MCF 10A (cell line): ENCODE measurements at regions not wholly inside any gene's neighbourhood (a gene's known extent, or its start where the extent isn't known, plus 50 kb on each side); places are given as distances from the start of the nearest gene placed in this dataset.
A peak's percentile ranks its signal among the peaks of the same experiment; 100 is the strongest.

Source experiments
- BruUV-seq: library from RNA; stranded (reverse); fragments of 400-500 nt; replicated peaks from 2 replicates; lab custom pipeline; 2021; lab: Mats Ljungman, UMichigan
- CTCF ChIA-PET: fragments of 300-600 bp; sonication (Branson Sonifier 250); formaldehyde crosslinking; extraction: SDS; loops from one replicate; lab custom pipeline; 2021; ENCODE audit warnings: antibody characterized with exemption, inconsistent platforms; lab: Yijun Ruan, JAX
- POLR2A ChIA-PET: fragments of 300-600, 350-650 bp; sonication (Branson Sonifier 250); formaldehyde crosslinking; extraction: SDS; loops from one replicate; lab custom pipeline; 2020; ENCODE audit warnings: antibody characterized with exemption, inconsistent platforms; lab: Yijun Ruan, JAX
- DNase-seq: peaks from one replicate; pipeline ENCODE4 v3.0.0-alpha.2; 2018; ENCODE audit not compliant: unreplicated experiment
- H3K27ac Mint-ChIP-seq: one replicate; pipeline ENCODE4 v1.8.0; 2022; ENCODE audit warnings: mild to moderate bottlenecking, low read depth, mixed read lengths; ENCODE audit not compliant: unreplicated experiment
- H3K27me3 Mint-ChIP-seq: one replicate; pipeline ENCODE4 v1.8.0; 2022; ENCODE audit warnings: mixed read lengths; ENCODE audit not compliant: insufficient read depth, unreplicated experiment
- H3K36me3 Mint-ChIP-seq: one replicate; pipeline ENCODE4 v1.8.0; 2022; ENCODE audit warnings: mild to moderate bottlenecking, moderate library complexity, mixed read lengths; ENCODE audit not compliant: insufficient read depth, unreplicated experiment
- H3K4me1 Mint-ChIP-seq: one replicate; pipeline ENCODE4 v1.8.0; 2022; ENCODE audit warnings: mixed read lengths; ENCODE audit not compliant: insufficient read depth, unreplicated experiment
- H3K4me3 Mint-ChIP-seq: one replicate; pipeline ENCODE4 v1.8.0; 2022; ENCODE audit warnings: mild to moderate bottlenecking, moderate library complexity, mixed read lengths; ENCODE audit not compliant: unreplicated experiment
- H3K9me3 Mint-ChIP-seq: one replicate; pipeline ENCODE4 v1.8.0; 2022; ENCODE audit warnings: mixed read lengths; ENCODE audit not compliant: unreplicated experiment
- intact Hi-C: fragments of 100-400 bp; cut with micrococcal nuclease; formaldehyde crosslinking; loops from 2 replicates; pipeline ENCODE4 v1.14.1; 2022
- TF ChIP-seq, protein P1 (sequence below): fragments of 200-600 bp; IDR thresholded peaks from one replicate; pipeline ENCODE4 v1.8.0; 2022; ENCODE audit warnings: antibody characterized with exemption, mild to moderate bottlenecking; ENCODE audit not compliant: unreplicated experiment

DNA sequence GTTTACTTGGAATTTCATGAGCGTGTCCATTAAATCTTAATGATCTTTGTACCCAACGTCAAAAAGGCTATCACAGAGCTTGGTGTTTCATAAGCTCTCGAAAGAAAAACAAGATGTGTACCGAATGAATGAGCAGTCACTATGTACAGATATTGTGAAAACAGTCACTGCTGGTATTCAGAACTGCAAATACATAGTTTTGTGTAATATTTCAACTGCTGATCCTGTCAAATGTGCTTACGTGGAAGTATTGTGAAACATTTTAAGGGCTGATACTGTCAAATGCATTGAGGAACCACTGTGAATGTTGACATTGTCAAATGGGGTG, 184.2 kb upstream of the KLHL29 start:
- DNase-seq = peak; percentile 3
- no peaks in the 10 kb centered on the region for H3K4me1 Mint-ChIP-seq
- H3K4me3 Mint-ChIP-seq = no peak overlapping the region
- H3K27me3 Mint-ChIP-seq = peaks cover 74% of the 10 kb centered on the region
- intact Hi-C loops = no loop called here
- TF ChIP-seq, protein P1, sequence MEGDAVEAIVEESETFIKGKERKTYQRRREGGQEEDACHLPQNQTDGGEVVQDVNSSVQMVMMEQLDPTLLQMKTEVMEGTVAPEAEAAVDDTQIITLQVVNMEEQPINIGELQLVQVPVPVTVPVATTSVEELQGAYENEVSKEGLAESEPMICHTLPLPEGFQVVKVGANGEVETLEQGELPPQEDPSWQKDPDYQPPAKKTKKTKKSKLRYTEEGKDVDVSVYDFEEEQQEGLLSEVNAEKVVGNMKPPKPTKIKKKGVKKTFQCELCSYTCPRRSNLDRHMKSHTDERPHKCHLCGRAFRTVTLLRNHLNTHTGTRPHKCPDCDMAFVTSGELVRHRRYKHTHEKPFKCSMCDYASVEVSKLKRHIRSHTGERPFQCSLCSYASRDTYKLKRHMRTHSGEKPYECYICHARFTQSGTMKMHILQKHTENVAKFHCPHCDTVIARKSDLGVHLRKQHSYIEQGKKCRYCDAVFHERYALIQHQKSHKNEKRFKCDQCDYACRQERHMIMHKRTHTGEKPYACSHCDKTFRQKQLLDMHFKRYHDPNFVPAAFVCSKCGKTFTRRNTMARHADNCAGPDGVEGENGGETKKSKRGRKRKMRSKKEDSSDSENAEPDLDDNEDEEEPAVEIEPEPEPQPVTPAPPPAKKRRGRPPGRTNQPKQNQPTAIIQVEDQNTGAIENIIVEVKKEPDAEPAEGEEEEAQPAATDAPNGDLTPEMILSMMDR = no peak
- H3K36me3 Mint-ChIP-seq = no peaks in the 10 kb centered on the region
- H3K27ac Mint-ChIP-seq = no peak overlapping the region
- BruUV-seq = no TSS peak
- POLR2A ChIA-PET = interaction anchor here (0.5 kb wide), 1 partner anchor 341 kb away, joined by 3 read pairs; no protein-coding TSS in a partner anchor
- CTCF ChIA-PET = interaction anchor here (0.5 to 2.4 kb wide), 8 partner anchors 11 to 1088 kb away, joined by 3 to 9 read pairs (median 4); no protein-coding TSS in a partner anchor
- no peaks in the 10 kb centered on the region for H3K9me3 Mint-ChIP-seq

DNA sequence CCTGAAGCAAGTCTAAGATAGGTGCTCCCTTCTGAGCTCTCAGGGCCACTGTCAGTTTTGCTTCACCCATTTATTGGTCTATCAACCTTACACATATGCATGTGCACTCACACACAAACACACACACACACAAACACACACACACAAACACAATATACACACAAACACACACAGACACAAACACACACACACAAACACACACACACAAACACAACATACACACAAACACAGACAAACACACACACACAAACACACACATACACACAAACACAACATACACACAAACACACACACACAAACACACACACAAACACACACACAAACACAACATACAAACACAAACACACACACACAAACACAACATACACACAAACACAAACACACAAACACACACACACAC, 181.6 kb upstream of the KLHL29 start:
- BruUV-seq = no TSS peak
- DNase-seq = no peak
- H3K4me1 Mint-ChIP-seq = no peaks in the 10 kb centered on the region
- H3K36me3 Mint-ChIP-seq = no peaks in the 10 kb centered on the region
- no peak overlapping the region for H3K4me3 Mint-ChIP-seq
- no peaks in the 10 kb centered on the region for H3K9me3 Mint-ChIP-seq
- ChIA-PET CTCF (interaction anchor here (0.8 kb wide), 1 partner anchor 606 kb away, joined by 4 read pairs; no protein-coding TSS in a partner anchor), POLR2A (no interaction called here)
- H3K27ac Mint-ChIP-seq = no peak overlapping the region
- TF ChIP-seq, protein P1 = no peak
- intact Hi-C loops = no loop called here
- peaks cover 71% of the 10 kb centered on the region for H3K27me3 Mint-ChIP-seq

GRCh38 chr2:23204685-23205242, 180.2 kb upstream of the KLHL29 start:
- no peak for DNase-seq
- CTCF ChIA-PET = no interaction called here
- Mint-ChIP-seq H3K4me3 (no peak overlapping the region), H3K27me3 (peaks cover 78% of the 10 kb centered on the region), H3K4me1 (no peaks in the 10 kb centered on the region), H3K9me3 (no peaks in the 10 kb centered on the region), H3K27ac (no peak overlapping the region), H3K36me3 (no peaks in the 10 kb centered on the region)
- POLR2A ChIA-PET = no interaction called here
- TF ChIP-seq, protein P1 = no peak
- intact Hi-C loops = no loop called here
- BruUV-seq = no TSS peak

GRCh38 chr2:23206650-23207049, 178.3 kb upstream of the KLHL29 start:
- CTCF ChIA-PET = interaction anchor here (0.9 kb wide), 1 partner anchor 10 kb away, joined by 3 read pairs; no protein-coding TSS in a partner anchor
- Mint-ChIP-seq H3K27me3 (peaks cover 85% of the 10 kb centered on the region), H3K9me3 (no peaks in the 10 kb centered on the region), H3K36me3 (no peaks in the 10 kb centered on the region), H3K4me1 (no peaks in the 10 kb centered on the region), H3K27ac (no peak overlapping the region), H3K4me3 (no peak overlapping the region)
- intact Hi-C loops = no loop called here
- DNase-seq = no peak
- POLR2A ChIA-PET = interaction anchor here (0.5 kb wide), 1 partner anchor 101 kb away, joined by 3 read pairs; no protein-coding TSS in a partner anchor
- TF ChIP-seq, protein P1 = no peak
- BruUV-seq = no TSS peak
